Vagina (tissue), 2 donors: ENCODE measurements at regions not wholly inside any gene's neighbourhood (a gene's known extent, or its start where the extent isn't known, plus 50 kb on each side); places are given as distances from the start of the nearest gene placed in this dataset.
"Not testable (repeated sequence)": the region's sequence is repeated elsewhere in the genome, so short reads cannot be mapped to it uniquely, and the experiment has no call there.

ENCODE experiments used
- DNase-seq, 2 donors: peaks; one replicate each; pipeline ENCODE4 v3.0.0-alpha.2; 2017; ENCODE audit errors: extremely low spot score in 2 of 2
- H3K27ac ChIP-seq: fragments of 200-600 bp; sonication (generic); one replicate; pipeline ENCODE4 v1.5.1; 2019
- H3K27me3 ChIP-seq: fragments of 200-600 bp; sonication (generic); one replicate; pipeline ENCODE4 v1.5.1; 2019
- H3K36me3 ChIP-seq, 2 donors: fragments of 200-600 bp; sonication (generic); one replicate each; pipeline ENCODE4 v1.5.1; 2017 to 2019
- H3K4me1 ChIP-seq: fragments of 200-600 bp; sonication (generic); one replicate; pipeline ENCODE4 v1.5.1; 2019
- H3K4me3 ChIP-seq, 2 donors: fragments of 200-600 bp; sonication (generic); 1 replicate in 1 of 2; 2 replicates in 1 of 2; pipeline ENCODE4 v1.5.1; 2016 to 2019
- H3K9me3 ChIP-seq: fragments of 200-600 bp; sonication (generic); one replicate; pipeline ENCODE4 v1.5.1; 2019
- CTCF ChIP-seq, 3 experiments: fragments of 450-650 bp in 2 of 3; fragments of 200-600 bp in 1 of 3; sonication (generic) in 1 of 3; IDR thresholded peaks; one replicate each; pipeline ENCODE4 v1.5.1; 2017 to 2019; ENCODE audit warnings: antibody characterized with exemption in 3 of 3, mild to moderate bottlenecking in 2 of 3, moderate library complexity in 2 of 3
- POLR2A ChIP-seq, 2 donors: fragments of 450-650 bp; IDR thresholded peaks; one replicate each; pipeline ENCODE4 v1.6.1; 2017; ENCODE audit warnings: antibody characterized with exemption in 2 of 2, mild to moderate bottlenecking in 2 of 2, moderate library complexity in 2 of 2
- POLR2AphosphoS5 ChIP-seq, 2 donors: sonication (generic); formaldehyde crosslinking; IDR thresholded peaks; one replicate each; pipeline ENCODE4 v1.9.0; 2017; ENCODE audit warnings: antibody characterized with exemption in 2 of 2, mild to moderate bottlenecking in 2 of 2, low read depth in 1 of 2; ENCODE audit not compliant: insufficient read depth in 1 of 2
- intact Hi-C: fragments of 100-400 bp; cut with DNase I; formaldehyde crosslinking; loops from one replicate; pipeline ENCODE4 v1.15.1; 2023

GRCh38 chr12:60212159-60213000 is 616.6 kb downstream of the SLC16A7 start:
- Histone ChIP-seq H3K36me3 (no peaks in the 10 kb centered on the region), H3K9me3 (no peaks in the 10 kb centered on the region), H3K27ac (no peak overlapping the region), H3K4me1 (no peaks in the 10 kb centered on the region), H3K4me3 (no peak overlapping the region), H3K27me3 (no peaks in the 10 kb centered on the region)
- no peak for TF ChIP-seq CTCF (IDR thresholded peaks at IDR 0.05)
- no peak for TF ChIP-seq POLR2A (IDR thresholded peaks at IDR 0.05)
- TF ChIP-seq POLR2AphosphoS5 (IDR thresholded peaks at IDR 0.05; ENCODE audit: insufficient read depth in 1 of 2, low read depth in 1 of 2): no peak
- DNase-seq: no peak
- intact Hi-C loops: no loop called here

GRCh38 chr12:60213272-60213671 is 617.4 kb downstream of the SLC16A7 start:
- DNase-seq, H3K27ac ChIP-seq, intact Hi-C loops, H3K4me3 ChIP-seq, H3K9me3 ChIP-seq, H3K36me3 ChIP-seq, H3K4me1 ChIP-seq, H3K27me3 ChIP-seq: not testable (repeated sequence)

GRCh38 chr12:60216226-60216625 is 620.4 kb downstream of the SLC16A7 start:
- Histone ChIP-seq H3K4me1 (no peaks in the 10 kb centered on the region), H3K4me3 (no peak overlapping the region), H3K27ac (no peak overlapping the region), H3K27me3 (no peaks in the 10 kb centered on the region), H3K36me3 (no peaks in the 10 kb centered on the region), H3K9me3 (no peaks in the 10 kb centered on the region)
- no peak for TF ChIP-seq CTCF (IDR thresholded peaks at IDR 0.05)
- no peak for TF ChIP-seq POLR2AphosphoS5 (IDR thresholded peaks at IDR 0.05; ENCODE audit: insufficient read depth in 1 of 2, low read depth in 1 of 2)
- TF ChIP-seq POLR2A (IDR thresholded peaks at IDR 0.05): no peak
- intact Hi-C loops: no loop called here
- no peak for DNase-seq

GRCh38 chr12:60223242-60223641 is 627.4 kb downstream of the SLC16A7 start:
- TF ChIP-seq CTCF (IDR thresholded peaks at IDR 0.05): no peak
- no peak for TF ChIP-seq POLR2A (IDR thresholded peaks at IDR 0.05)
- Histone ChIP-seq H3K27ac (no peak overlapping the region), H3K4me3 (no peak overlapping the region), H3K4me1 (no peaks in the 10 kb centered on the region), H3K9me3 (no peaks in the 10 kb centered on the region), H3K36me3 (no peaks in the 10 kb centered on the region), H3K27me3 (no peaks in the 10 kb centered on the region)
- no peak for DNase-seq
- intact Hi-C loops: no loop called here

- Histone ChIP-seq H3K4me1 (no peaks in the 10 kb centered on the region), H3K27me3 (no peaks in the 10 kb centered on the region), H3K27ac (no peak overlapping the region), H3K4me3 (no peak overlapping the region), H3K36me3 (no peaks in the 10 kb centered on the region), H3K9me3 (no peaks in the 10 kb centered on the region)
- intact Hi-C loops: no loop called here
- no peak for TF ChIP-seq POLR2AphosphoS5 (IDR thresholded peaks at IDR 0.05; ENCODE audit: insufficient read depth in 1 of 2, low read depth in 1 of 2)
- no peak for TF ChIP-seq CTCF (IDR thresholded peaks at IDR 0.05)
- TF ChIP-seq POLR2A (IDR thresholded peaks at IDR 0.05): no peak
- no peak for DNase-seq
Observed at GRCh38 chr12:60225216-60226000, 629.6 kb downstream of the SLC16A7 start.
